EH (cell line): ENCODE measurements at regions not wholly inside any gene's neighbourhood (a gene's known extent, or its start where the extent isn't known, plus 50 kb on each side); places are given as distances from the start of the nearest gene placed in this dataset.
"Not testable (repeated sequence)": the region's sequence is repeated elsewhere in the genome, so short reads cannot be mapped to it uniquely, and the experiment has no call there.

Experiments used
- DNase-seq: peaks from one replicate; pipeline ENCODE4 v3.0.0-alpha.2; 2015; ENCODE audit warnings: low read depth

DNA sequence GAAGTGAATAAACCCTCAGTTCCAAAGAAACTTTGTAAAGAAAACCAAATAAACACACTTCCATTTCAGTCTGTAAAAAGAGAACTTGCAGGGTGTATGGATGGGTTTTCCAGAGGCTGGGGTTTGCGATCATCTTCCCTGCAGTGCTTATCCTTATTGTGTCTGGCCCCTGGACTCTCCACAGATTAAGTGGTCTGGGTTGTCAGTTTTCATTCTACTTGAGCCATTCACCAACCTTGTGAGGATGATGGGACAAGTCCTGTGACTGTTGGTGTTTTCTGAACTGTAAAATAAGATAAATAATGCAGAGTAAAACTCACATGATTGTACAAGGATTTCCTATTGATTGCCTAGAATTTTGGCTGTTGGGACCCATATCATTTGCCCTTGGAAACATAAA lies 166.1 kb upstream of the MOCS2 start:
- no peak for DNase-seq

- no peak for DNase-seq
Measured at GRCh38 chr5:53276825-53277224, 167.3 kb upstream of the MOCS2 start.

DNA sequence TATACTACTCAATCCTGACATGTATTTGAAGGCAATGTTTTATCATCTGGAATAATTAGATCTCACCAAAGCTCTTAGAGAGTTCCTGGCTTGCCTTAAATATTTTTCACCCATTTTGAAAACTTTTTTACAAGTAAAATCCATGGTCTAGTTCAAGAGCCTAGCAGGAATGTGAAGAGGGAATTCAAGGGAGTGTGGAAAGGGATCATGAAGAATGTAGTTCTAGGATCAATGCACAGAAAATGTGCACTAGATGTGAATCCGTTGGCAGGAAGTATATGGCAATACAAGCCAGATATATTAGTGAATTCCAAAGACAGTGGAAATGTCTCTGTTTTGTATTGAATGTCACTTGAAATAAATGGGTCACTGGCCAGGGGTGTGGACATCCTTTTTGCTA lies 167.9 kb upstream of the MOCS2 start:
- no peak for DNase-seq

DNA sequence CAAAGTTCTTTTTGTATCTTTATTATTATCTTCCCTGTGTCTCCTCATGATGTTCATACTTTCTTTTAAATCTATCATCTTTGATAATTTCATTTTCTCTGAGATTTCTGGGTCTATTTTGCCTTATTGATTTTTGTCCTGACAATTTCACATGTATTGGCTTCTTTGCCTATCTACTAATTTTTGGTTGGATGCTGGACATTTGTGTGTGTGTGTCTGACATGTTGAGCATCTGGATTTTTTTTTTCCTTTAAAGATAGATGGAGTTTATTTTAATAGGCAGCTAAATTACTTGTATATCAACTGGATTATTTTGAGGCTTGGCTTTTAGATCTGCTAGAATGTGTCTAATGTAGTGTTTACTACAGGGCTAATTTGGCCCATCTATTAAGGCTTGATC lies 178.0 kb upstream of the MOCS2 start:
- DNase-seq = no peak

- no peak for DNase-seq
Measured at GRCh38 chr5:53288511-53288910, 179.0 kb upstream of the MOCS2 start.

GRCh38 chr5:53291047-53291446 lies 181.5 kb upstream of the MOCS2 start:
- DNase-seq = no peak

DNA sequence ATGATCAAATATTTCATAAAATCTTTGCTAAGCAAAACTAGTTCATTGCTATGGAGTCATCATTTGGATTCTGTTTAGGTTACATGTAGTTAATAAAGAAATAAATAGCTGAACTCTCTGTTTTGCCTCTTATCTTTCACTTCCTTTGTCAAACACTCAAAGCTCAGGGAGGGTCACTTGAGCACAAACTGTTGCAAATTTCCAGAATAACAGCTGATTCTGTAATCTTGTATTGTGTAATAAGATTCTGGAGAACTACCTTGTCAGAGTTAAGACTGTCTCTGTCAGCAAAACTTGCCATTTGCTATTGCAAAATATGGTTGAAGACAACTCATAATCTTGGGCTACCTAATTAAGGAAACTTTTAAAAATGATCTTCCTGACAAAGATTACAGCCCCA lies 182.0 kb upstream of the MOCS2 start:
- no peak for DNase-seq

GRCh38 chr5:53298841-53299240 lies 181.6 kb upstream of the FST start:
- DNase-seq = peak; percentile 25

DNA sequence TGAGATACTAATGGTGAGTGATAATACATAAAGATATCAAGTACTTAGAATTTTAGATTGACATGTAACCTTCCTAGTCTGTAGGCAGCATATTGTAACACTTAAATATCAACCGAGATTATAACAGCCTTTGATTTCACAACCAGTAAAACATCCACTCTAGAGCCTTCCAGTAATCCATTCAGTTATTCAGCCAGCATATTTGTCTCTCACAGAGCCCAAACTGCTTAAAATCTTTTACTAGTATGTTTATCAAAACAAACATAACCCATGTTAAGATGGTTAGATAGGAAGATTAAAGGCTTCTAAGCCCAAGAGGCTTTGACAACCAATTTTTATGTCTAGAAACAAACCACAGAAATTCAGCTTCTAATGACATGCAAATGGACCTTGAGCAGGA lies 177.9 kb upstream of the FST start:
- peak; percentile 84 for DNase-seq

GRCh38 chr5:53303105-53303504 lies 177.3 kb upstream of the FST start:
- peak; percentile 68 for DNase-seq

DNA sequence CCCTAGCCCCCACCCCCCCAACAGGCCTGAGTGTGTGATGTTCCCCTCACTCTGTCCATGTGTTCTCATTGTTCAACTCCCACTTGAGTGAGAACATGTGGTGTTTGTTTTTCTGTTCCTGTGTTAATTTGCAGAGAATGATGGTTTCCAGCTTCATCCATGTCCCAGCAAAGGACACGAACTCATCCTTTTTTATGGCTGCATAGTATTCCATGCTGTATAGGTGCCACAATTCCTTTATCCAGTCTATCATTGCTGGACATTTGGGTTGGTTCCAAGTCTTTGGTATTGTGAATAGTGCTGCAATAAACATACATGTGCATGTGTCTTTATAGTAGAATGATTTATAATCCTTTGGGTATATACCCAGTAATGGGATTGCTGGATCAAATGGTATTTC lies 175.1 kb upstream of the FST start:
- not testable (repeated sequence) for DNase-seq

DNA sequence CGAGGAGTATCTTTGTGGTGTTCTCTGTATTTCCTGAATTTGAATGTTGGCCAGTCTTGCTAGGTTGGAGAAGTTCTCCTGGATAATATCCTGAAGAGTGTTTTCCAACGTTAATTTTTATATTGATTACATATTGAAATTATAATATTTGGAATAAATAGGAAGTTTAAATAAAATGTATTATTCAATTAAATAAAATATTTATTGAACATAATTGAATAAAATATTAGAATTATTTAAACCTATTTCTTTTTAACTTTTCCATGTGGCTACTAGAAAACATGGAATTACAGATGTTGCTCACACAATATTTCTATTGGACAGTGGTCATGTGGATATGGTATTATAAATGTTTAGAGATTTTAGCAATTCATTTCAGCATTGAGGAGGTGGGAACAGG lies 170.8 kb upstream of the FST start:
- no peak for DNase-seq

- no peak for DNase-seq
Measured at GRCh38 chr5:53311681-53312080, 168.7 kb upstream of the FST start.

DNA sequence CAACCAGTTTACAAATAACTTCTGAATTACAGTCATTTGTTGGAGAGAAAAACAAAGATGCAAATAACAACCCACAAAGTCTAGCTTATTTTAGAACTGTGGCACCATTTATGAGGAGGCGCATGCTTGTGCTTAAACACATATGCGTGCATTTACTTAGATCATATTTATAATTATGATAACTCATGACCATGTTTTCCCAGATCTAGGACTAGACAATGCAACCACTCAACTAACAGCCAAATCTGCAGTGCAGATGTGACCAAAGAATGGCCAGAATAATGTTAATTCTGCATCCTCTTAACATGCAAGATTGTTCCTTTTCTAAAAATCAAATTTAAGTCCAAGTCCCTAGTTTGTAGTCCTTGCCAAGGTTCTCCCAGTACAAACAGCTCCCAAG lies 167.3 kb upstream of the FST start:
- DNase-seq = no peak

GRCh38 chr5:53318303-53318702 lies 162.1 kb upstream of the FST start:
- DNase-seq = no peak

DNA sequence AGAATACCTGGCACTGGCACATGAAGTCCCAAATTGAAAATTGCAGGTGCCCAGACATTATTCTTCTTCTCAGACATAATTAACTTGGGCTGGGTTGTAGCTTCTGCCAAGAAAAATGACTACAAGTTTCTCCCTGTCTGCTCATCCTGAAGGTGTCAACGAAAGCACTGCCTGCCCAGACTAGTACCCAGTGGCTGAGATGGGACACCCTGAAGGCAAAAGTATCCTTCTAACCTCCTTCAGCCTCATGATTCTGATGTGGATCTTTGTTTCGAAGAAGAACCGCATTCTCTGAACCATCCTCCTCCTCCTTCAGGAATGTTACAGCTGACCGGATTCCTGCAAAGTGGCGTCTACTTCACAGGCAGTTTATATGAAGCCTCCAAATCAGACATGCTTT lies 161.1 kb upstream of the FST start:
- no peak for DNase-seq

GRCh38 chr5:53321073-53321472 lies 159.4 kb upstream of the FST start:
- no peak for DNase-seq

DNA sequence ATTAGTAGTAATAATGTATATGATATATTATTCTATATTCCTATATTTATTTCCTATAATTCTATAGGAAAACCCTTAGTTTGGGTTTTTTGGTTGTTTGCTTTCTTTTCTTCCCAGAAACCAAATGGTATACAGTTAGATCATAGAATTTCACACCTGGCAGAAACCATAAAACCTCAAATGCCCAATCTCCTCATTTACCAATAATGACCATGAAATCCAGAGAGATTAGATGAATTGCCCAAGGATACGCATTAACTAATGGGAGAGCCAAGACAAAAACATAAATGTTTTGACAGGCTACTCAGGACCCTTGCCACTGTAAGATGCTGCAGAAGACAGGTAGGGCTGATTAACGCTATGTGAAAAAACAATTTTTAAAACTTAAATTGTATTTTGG lies 158.7 kb upstream of the FST start:
- no peak for DNase-seq

DNA sequence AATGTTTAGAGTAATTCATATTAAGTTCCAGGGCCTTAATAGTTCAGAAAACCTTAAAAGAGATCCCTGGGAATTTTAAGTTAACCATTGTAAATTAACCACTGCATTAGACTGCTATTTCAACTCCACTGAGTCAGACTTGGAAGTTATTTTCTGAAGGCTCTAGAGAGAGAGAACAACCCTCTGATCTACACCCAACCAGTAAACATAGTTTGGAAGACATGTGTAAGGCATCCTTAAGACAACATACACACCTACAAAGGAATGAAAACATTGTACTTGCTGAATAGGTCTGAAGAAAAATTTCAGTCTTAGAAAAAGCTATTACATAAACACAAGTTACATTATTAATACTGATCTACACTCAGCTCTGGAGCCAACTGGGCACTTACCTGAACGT lies 158.2 kb upstream of the FST start:
- peak; percentile 28 for DNase-seq

GRCh38 chr5:53323511-53323910 lies 156.9 kb upstream of the FST start:
- DNase-seq = no peak

DNA sequence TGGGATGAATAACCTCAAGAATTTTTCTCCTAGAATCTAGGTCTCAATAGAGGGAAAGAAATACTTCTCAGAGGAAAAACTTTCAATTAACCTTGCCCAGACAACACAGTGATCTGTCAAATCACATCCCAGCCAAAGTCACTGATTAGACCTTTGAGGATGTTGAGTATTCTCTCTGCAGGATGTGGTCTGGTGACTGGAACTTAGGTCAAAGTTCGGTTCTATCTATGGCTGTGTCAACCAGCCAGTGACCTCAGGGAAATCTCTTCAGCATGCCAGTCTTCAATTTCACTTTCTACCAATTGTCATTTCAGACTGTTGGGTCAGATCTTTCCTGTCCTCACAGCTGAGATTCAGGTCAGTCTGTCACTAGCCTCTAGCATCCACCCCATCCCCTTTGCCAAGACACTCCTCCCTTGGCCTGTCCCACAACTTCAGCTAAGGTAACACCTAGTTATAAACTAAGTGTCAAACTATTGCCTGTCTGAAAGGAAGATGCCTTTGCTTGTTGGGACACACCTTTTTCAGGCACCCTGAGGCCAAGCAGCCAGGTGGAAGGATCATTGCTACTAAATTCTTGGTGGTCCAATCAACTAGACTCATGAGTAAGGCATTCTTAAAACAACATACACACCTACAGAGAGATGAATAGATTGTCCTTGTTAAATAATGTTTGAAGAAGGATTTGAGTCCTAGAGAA lies 156.3 kb upstream of the FST start:
- DNase-seq = peak; percentile 68

DNA sequence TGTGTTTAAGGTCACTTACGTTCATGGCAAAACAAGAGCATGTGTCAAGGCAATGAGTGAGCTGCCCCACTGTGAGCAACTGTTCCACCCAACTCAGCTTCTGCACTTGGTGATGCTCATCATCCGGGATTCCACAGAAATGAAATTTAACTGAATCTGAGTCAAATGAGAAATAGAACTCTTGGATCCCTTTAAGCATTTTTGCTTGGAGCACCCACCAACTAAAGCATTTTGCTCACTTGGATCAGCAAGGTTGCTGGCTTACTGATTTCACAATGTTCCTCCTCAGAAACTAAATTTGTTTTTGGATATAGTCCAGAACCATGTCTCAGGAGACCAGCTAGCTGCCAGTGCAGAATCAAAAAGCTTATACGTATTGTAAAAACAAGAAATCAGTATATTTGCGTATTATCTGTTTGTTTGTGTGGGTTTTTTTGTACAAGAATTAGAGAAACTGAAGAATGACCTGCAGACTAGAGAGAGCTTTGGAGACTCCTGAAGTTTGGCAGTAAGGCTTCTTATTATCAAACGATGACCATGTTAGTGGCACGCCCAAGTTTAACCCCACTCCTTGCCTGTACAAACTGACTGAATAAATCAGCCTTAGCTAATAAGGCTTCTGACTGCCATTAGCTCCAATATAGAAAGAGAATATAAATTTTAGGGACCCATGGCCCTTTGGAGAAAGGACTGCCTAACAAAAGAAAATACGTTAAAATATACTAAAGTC lies 153.8 kb upstream of the FST start:
- DNase-seq = no peak

DNA sequence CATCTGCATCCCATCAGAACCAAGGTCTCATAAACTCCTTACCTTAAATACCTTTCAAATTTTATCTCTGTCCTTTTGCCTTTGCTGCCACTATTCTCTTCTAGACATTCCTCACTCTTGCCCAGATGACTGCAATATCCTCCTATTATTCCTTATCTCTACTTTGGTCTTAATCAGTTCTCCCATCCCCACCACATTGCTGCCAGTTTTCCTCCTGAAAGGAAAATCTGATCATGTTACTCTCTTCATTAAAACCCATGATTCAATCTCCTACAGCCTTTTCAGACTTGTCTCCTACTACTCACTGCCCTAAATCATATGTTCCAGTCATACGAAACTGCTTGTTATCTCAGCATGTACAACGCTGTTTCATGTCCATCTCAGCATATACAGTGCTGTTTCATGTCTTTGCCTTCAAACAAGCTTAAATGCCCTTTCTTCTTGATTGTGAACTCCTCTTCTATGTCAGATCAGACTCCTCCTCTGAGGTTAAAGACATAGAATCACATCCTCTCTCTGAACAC lies 152.6 kb upstream of the FST start:
- DNase-seq = no peak

DNA sequence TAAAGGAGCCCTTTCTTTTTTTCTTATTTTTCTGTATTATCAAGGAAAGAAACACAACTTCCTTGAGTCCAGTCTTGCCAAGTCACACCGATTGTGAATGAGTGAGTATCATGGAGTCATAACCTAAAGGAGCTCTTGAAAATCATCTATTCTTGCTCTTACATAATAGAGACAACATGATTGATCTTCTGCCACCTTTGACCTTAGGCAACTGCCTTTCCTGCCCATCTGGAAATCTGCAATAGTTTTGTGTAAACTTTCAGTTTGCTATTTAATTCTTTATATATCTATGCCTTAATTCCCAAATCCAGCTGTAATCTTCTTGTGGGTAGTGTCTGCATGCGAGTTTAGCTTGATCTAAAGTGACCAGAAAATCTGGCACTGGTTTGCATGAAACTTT lies 149.9 kb upstream of the FST start:
- no peak for DNase-seq
